DOHH2 (cell line): ENCODE measurements at regions not wholly inside any gene's neighbourhood (a gene's known extent, or its start where the extent isn't known, plus 50 kb on each side); places are given as distances from the start of the nearest gene placed in this dataset.

ENCODE experiments used
- EZH2phosphoT487 ChIP-seq: fragments of 200-600 bp; sonication (generic); IDR thresholded peaks from 2 replicates; pipeline ENCODE4 v1.6.1; 2017; ENCODE audit warnings: borderline replicate concordance, mild to moderate bottlenecking, antibody characterized with exemption, low read length, moderate library complexity, mixed read lengths
- TF ChIP-seq, protein P1 (sequence below): fragments of 200-600 bp; sonication (generic); IDR thresholded peaks from one replicate; pipeline ENCODE4 v1.5.1; 2014; ENCODE audit warnings: antibody characterized with exemption, mild to moderate bottlenecking, low read depth, low read length; ENCODE audit not compliant: poor library complexity, severe bottlenecking

DNA sequence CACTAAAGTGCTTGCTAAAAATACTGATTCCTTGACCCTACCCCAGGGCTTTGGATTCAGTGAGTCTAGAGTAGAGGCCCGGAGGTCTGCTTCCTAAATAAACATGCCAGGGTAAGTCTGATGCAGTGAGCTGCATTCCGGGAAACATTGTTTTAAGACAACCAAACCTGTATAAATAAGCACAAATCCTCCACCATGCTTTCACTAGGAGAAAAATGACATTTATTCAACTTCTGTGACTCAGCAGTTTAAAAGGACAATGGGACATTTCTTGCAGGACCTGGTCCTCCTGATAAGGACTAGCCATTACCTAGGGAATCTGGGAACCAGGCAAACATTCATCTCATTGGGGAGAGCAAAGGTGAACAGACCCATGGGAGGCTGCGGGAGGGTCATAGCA is 335.3 kb downstream of the MLLT3 start:
- TF ChIP-seq, protein P1, sequence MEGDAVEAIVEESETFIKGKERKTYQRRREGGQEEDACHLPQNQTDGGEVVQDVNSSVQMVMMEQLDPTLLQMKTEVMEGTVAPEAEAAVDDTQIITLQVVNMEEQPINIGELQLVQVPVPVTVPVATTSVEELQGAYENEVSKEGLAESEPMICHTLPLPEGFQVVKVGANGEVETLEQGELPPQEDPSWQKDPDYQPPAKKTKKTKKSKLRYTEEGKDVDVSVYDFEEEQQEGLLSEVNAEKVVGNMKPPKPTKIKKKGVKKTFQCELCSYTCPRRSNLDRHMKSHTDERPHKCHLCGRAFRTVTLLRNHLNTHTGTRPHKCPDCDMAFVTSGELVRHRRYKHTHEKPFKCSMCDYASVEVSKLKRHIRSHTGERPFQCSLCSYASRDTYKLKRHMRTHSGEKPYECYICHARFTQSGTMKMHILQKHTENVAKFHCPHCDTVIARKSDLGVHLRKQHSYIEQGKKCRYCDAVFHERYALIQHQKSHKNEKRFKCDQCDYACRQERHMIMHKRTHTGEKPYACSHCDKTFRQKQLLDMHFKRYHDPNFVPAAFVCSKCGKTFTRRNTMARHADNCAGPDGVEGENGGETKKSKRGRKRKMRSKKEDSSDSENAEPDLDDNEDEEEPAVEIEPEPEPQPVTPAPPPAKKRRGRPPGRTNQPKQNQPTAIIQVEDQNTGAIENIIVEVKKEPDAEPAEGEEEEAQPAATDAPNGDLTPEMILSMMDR = no peak
- TF ChIP-seq EZH2phosphoT487 = no peak
